Heart right ventricle (tissue), 16 donors: ENCODE measurements at regions not wholly inside any gene's neighbourhood (a gene's known extent, or its start where the extent isn't known, plus 50 kb on each side); places are given as distances from the start of the nearest gene placed in this dataset.
A peak's percentile ranks its signal among the peaks of the same experiment; 100 is the strongest.

Experiments
- ATAC-seq, 8 donors: fragments of 200-7000 bp; cut with Tn5 transposase; one replicate each; pipeline ENCODE4 v1.9.1; 2020; ENCODE audit warnings: mild to moderate bottlenecking in 8 of 8, moderate library complexity in 8 of 8, moderate number of reproducible peaks in 1 of 8
- DNase-seq, 2 donors: peaks; one replicate each; pipeline ENCODE4 v3.0.0-alpha.2; 2020
- H3K27ac ChIP-seq, 10 donors: fragments of 200-600 bp; sonication (generic) in 2 of 10; one replicate each; pipeline versions ENCODE4 v1.5.0 to v1.8.0; 2020 to 2022; ENCODE audit warnings: mild to moderate bottlenecking in 3 of 10
- H3K27me3 ChIP-seq, 7 donors: fragments of 200-600 bp; one replicate each; pipeline ENCODE4 v1.8.0; 2021 to 2022; ENCODE audit warnings: mild to moderate bottlenecking in 2 of 7
- H3K36me3 ChIP-seq, 9 donors: fragments of 200-600 bp; sonication (generic) in 1 of 9; one replicate each; pipeline versions ENCODE4 v1.5.0 to v1.8.0; 2020 to 2022; ENCODE audit warnings: mild to moderate bottlenecking in 2 of 9
- H3K4me1 ChIP-seq, 9 donors: fragments of 200-600 bp; sonication (generic) in 1 of 9; one replicate each; pipeline versions ENCODE4 v1.5.0 to v1.8.0; 2020 to 2022; ENCODE audit warnings: mild to moderate bottlenecking in 4 of 9
- H3K4me3 ChIP-seq, 10 donors: fragments of 200-600 bp; sonication (generic) in 2 of 10; one replicate each; pipeline versions ENCODE4 v1.5.0 to v1.8.0; 2020 to 2022; ENCODE audit warnings: mild to moderate bottlenecking in 7 of 10, moderate library complexity in 2 of 10
- H3K9me3 ChIP-seq, 11 donors: fragments of 200-600 bp in 10 of 11; sonication (generic) in 2 of 11; one replicate each; pipeline versions ENCODE4 v1.5.0 to v1.8.0; 2013 to 2022; ENCODE audit warnings: mild to moderate bottlenecking in 2 of 11, control low read depth in 1 of 11, moderate library complexity in 1 of 11
- WGBS, 2 donors: extraction: QIAGEN DNeasy Blood & Tissue Kit; methylation state at CpG; one replicate each; pipeline ENCODE4 v1.1.7; 2013; ENCODE audit warnings: inconsistent platforms in 1 of 2; 5-methylcytosine and 5-hydroxymethylcytosine counted together
- intact Hi-C, 10 donors: fragments of 100-400 bp; cut with DNase I; formaldehyde crosslinking; loops; one replicate each; pipeline versions ENCODE4 v1.11.1 to v1.14.2; 2022
- TF ChIP-seq, protein P1 (sequence below), 9 donors: fragments of 200-600 bp; sonication (generic) in 2 of 9; IDR thresholded peaks; one replicate each; pipeline versions ENCODE4 v1.5.0 to v1.8.0; 2021 to 2022; ENCODE audit warnings: antibody characterized with exemption in 9 of 9, mild to moderate bottlenecking in 5 of 9, moderate library complexity in 1 of 9
- donor health status: Arrhythmogenic right ventricular cardiomyopathy.
- donor health status: ischemic (EF 13 %, LVEDD 7.1; RV severe dilation, severe dysfunction).
- donor health status: healthy with polysubstance abuse.
- donor health status: DM: no; HTN: yes; CAD: no.
- donor health status: DM: no; HTN: no; CAD: no.
- donor health status: ischemic (EF 25% LVEDD 6.9; RV normal size, moderate dysfunction).
- donor health status: ischemic (EF 25% LVEDD 5.7; RV mildly dilated, moderate dysfunction).
- donor health status: healthy.
- donor health status: DM: yes; HTN: yes; CAD: no.
- donor health status: Ischemic cardiomyopathy.
- donor health status: ischemic (EF 35%, LVEDD 5.7; RV mildly dilated, moderate dysfunction).
- donor health status: nonischemic (EF 11% LVEDD 7.7; RV severe dilation, severe dysfunction).
- donor health status: DM: yes; HTN: yes; CAD: no.
- donor health status: PGD.
- donor health status: ischemic (EF 29% LVEDD 5.4; RV normal size, mild dysfunction).
- donor health status: nonischemic (EF 23%, LVEDD 6.1; RV moderate dilation, normal function).

DNA sequence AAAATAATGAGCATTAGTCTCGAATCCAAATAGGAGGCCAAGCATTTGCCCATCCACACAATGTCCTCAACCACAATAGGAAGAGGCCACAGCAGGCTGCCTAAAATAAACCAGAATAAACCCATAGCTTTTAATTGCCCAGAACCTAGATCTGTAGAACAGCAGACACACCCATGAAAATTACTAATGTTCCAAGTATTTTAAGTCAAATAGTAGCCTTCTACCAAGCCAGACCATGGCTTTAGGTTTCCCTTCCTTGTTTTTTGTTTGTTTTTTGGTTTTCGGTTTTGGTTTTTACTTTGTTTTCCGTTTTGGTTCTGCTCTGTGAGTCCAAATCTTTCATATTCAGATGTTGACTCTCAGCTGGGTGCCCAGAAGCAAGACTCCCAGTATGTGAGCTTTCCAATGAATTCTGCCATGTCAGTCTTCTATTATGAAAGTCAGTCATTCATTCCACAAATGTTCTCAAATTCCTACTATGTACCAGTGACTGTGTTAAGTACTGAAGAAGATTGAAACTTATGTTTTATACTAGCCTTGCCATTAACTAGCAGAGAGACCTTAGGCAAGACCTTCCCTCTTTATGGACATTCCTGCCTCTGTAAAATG lies 57.8 kb upstream of the BOC start:
- Histone ChIP-seq H3K9me3 (peaks cover 0 to 3% (median 0%) of the 10 kb centered on the region in 11 donors), H3K27me3 (no peaks in the 10 kb centered on the region), H3K27ac (peak overlapping the region in 1 of 10 donors; percentile 8), H3K36me3 (no peaks in the 10 kb centered on the region), H3K4me3 (no peak overlapping the region), H3K4me1 (peaks cover 0 to 34% (median 13%) of the 10 kb centered on the region in 9 donors)
- intact Hi-C loops: loop anchor here in 2 of 10 donors (5.0 to 10.0 kb wide), 2 partner anchors 59 to 61 kb away; partner anchors contain the start of gene BOC (in 2 of the 2)
- TF ChIP-seq, protein P1, sequence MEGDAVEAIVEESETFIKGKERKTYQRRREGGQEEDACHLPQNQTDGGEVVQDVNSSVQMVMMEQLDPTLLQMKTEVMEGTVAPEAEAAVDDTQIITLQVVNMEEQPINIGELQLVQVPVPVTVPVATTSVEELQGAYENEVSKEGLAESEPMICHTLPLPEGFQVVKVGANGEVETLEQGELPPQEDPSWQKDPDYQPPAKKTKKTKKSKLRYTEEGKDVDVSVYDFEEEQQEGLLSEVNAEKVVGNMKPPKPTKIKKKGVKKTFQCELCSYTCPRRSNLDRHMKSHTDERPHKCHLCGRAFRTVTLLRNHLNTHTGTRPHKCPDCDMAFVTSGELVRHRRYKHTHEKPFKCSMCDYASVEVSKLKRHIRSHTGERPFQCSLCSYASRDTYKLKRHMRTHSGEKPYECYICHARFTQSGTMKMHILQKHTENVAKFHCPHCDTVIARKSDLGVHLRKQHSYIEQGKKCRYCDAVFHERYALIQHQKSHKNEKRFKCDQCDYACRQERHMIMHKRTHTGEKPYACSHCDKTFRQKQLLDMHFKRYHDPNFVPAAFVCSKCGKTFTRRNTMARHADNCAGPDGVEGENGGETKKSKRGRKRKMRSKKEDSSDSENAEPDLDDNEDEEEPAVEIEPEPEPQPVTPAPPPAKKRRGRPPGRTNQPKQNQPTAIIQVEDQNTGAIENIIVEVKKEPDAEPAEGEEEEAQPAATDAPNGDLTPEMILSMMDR (IDR thresholded peaks at IDR 0.05): no peak
- ATAC-seq (no peak), DNase-seq (no peak)
- WGBS, 2 donors: 80 to 90% methylated on average over 3 of the region's 3 CpGs

DNA sequence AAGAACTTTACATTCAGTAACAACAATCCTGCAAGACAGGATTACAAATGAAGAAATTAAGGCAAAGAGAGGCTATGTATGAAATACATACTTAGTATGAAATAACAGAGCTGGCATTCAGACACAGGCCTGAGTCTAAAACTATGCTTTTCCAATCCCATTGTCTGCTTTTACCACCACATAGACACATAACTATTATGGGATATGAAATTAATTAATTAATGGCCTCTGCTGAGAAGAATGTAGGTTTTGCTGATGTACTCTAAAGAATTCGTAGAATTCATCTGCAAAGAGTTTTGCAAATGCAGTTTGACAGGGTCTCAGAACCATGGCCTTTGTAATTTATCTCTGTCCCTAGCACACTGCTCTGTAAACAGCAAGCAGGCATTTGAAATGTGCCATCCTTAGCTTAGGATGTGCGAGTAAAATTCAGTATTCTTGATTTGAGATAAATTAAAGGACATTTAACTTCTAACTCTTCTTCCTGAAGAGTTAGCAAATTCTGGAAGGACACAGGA lies 54.5 kb upstream of the BOC start:
- H3K27me3 ChIP-seq: no peaks in the 10 kb centered on the region
- no peak overlapping the region for H3K4me3 ChIP-seq
- ATAC-seq: no peak
- intact Hi-C loops: loop anchor here in 1 of 10 donors (10.0 kb wide), 1 partner anchor 58 kb away; the partner anchor contains the start of gene BOC
- TF ChIP-seq, protein P1 (IDR thresholded peaks at IDR 0.05): no peak
- peaks cover 0 to 3% (median 0%) of the 10 kb centered on the region in 11 donors for H3K9me3 ChIP-seq
- peaks cover 0 to 21% (median 9%) of the 10 kb centered on the region in 9 donors for H3K4me1 ChIP-seq
- WGBS, 2 donors: 89 to 93% methylated on average over 2 of the region's 2 CpGs
- peak overlapping the region in 3 of 10 donors; percentile 33 to 60 (median 54) for H3K27ac ChIP-seq
- no peaks in the 10 kb centered on the region for H3K36me3 ChIP-seq
- no peak for DNase-seq

DNA sequence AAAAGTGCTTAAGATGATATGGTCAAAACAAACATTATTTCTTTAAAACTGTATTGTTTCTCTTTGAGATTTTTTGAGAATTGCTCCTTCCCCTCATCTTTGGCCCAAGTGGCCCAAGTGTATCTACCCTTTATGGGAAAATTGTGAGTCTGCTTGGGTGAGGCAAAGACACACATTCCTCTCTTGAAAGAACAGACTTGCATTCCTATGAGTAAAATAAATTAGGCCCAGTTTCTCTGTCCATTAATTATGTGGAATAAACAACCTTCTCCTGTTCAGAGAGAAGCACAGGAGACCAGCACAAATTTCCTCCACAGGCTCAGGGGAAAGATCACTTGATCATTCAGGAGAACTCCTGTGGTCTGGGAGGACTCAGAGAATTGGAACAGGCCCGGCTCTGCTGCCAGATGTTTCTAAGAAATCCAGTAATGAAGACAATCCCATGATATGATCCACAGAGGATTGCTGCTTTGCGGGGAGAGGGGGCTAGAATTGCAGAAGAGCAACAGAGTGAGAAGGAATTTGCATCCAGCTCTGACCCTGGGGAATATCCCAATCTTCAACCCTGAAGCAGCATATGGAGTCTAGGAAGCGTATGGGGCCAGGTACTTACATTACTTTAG lies 53.8 kb upstream of the BOC start:
- WGBS, 2 donors: 59 to 72% methylated on average over 3 of the region's 3 CpGs
- ATAC-seq (peak in 6 of 8 donors; percentile 69 to 90 (median 74)), DNase-seq (peak in 1 of 2 donors; percentile 47)
- Histone ChIP-seq H3K9me3 (peaks cover 0 to 3% (median 0%) of the 10 kb centered on the region in 11 donors), H3K27ac (peak overlapping the region in 5 of 10 donors; percentile 8 to 60 (median 36)), H3K27me3 (no peaks in the 10 kb centered on the region), H3K4me3 (no peak overlapping the region), H3K36me3 (no peaks in the 10 kb centered on the region), H3K4me1 (peaks cover 0 to 15% (median 5%) of the 10 kb centered on the region in 9 donors)
- TF ChIP-seq, protein P1 (IDR thresholded peaks at IDR 0.05): no peak
- intact Hi-C loops: loop anchor here in 1 of 10 donors (10.0 kb wide), 1 partner anchor 57 kb away; the partner anchor contains the start of gene BOC

- Histone ChIP-seq H3K4me1 (peaks cover 0 to 10% (median 0%) of the 10 kb centered on the region in 9 donors), H3K36me3 (no peaks in the 10 kb centered on the region), H3K4me3 (no peak overlapping the region), H3K27ac (peak overlapping the region in 4 of 10 donors; percentile 31 to 60 (median 44)), H3K9me3 (peaks cover 0 to 3% (median 0%) of the 10 kb centered on the region in 11 donors), H3K27me3 (no peaks in the 10 kb centered on the region)
- ATAC-seq (peak in 3 of 8 donors; percentile 29 to 40 (median 33)), DNase-seq (peak in 1 of 2 donors; percentile 11)
- 84% methylated on average over 4 of the region's 4 CpGs for WGBS, 2 donors
- intact Hi-C loops: loop anchor here in 1 of 10 donors (10.0 kb wide), 1 partner anchor 57 kb away; the partner anchor contains the start of gene BOC
- TF ChIP-seq, protein P1 (IDR thresholded peaks at IDR 0.05): no peak
These were observed 53.2 kb upstream of the BOC start for GRCh38 chr3:113158171-113158570.
